Activated CD4-positive, alpha-beta memory T cell treated with anti-CD3 and anti-CD28 coated beads for 36 hours (primary cell): ENCODE measurements at regions not wholly inside any gene's neighbourhood (a gene's known extent, or its start where the extent isn't known, plus 50 kb on each side); places are given as distances from the start of the nearest gene placed in this dataset.

ENCODE experiments used
- CTCF ChIA-PET: fragments of 350-600 bp; sonication (Branson Sonifier 250); formaldehyde crosslinking; loops from one replicate; lab custom pipeline; 2021; ENCODE audit warnings: antibody characterized with exemption, inconsistent platforms; lab: Charles Lee
- POLR2A ChIA-PET: fragments of 350-600 bp; sonication (Branson Sonifier 250); formaldehyde crosslinking; loops from one replicate; lab custom pipeline; 2021; ENCODE audit warnings: antibody characterized with exemption; lab: Charles Lee
- DNase-seq: peaks from one replicate; pipeline ENCODE4 v3.0.0-alpha.2; 2020
- H3K27ac Mint-ChIP-seq: one replicate; pipeline ENCODE4 v1.8.0; 2021; ENCODE audit warnings: mixed read lengths
- H3K27me3 Mint-ChIP-seq: one replicate; pipeline ENCODE4 v1.8.0; 2021; ENCODE audit warnings: mixed read lengths
- H3K36me3 Mint-ChIP-seq: one replicate; pipeline ENCODE4 v1.8.0; 2021; ENCODE audit warnings: mixed read lengths
- H3K4me1 Mint-ChIP-seq: one replicate; pipeline ENCODE4 v1.8.0; 2021; ENCODE audit warnings: low read depth, mixed read lengths
- H3K4me3 Mint-ChIP-seq: one replicate; pipeline ENCODE4 v1.8.0; 2021; ENCODE audit warnings: mild to moderate bottlenecking, mixed read lengths
- H3K9me3 Mint-ChIP-seq: one replicate; pipeline ENCODE4 v1.8.0; 2021; ENCODE audit warnings: mixed read lengths
- intact Hi-C: fragments of 100-400 bp; cut with micrococcal nuclease; formaldehyde crosslinking; loops from one replicate; pipeline ENCODE4 v1.15.1; 2023

DNA sequence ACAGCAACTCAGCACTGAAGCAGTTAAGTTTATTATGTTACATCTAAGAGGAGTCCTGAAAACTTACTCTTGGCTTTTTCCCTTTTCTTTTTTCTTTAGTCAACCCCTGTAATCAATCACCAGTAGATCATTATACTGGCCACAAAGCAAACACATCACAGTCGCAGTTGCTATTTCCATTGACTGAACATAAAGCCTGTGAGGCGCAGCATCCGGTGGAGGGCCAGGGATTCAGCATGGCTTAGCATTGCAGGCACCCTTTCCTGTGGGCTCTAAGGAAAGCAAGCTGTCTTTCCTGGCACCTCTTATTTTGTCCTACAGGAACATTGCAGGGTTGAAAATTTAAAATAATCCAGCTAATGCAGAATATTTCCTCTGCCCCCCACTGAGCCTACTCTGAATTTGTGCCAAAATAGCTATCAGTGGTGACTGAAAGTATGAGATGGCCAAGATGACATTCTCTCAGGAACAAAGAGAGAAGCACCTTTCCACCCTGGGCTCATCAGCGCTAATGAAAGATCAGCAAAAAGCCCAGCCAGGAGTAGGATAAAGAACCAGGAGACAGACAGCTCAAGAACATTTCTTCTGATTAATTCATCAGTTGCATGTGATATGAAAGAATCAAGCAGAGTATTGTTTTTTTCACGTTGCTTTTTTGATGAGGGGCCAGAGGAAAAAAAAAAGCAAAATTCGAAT, 85.3 kb upstream of the SULT1C3 start:
- Mint-ChIP-seq H3K9me3 (no peaks in the 10 kb centered on the region), H3K4me1 (no peaks in the 10 kb centered on the region), H3K4me3 (no peak overlapping the region), H3K36me3 (no peaks in the 10 kb centered on the region), H3K27me3 (no peaks in the 10 kb centered on the region), H3K27ac (no peak overlapping the region)
- ChIA-PET CTCF (no interaction called here), POLR2A (no interaction called here)
- intact Hi-C loops = no loop called here
- DNase-seq = no peak

- intact Hi-C loops = no loop called here
- no peak for DNase-seq
- H3K27me3 Mint-ChIP-seq = peaks cover 4% of the 10 kb centered on the region
- H3K36me3 Mint-ChIP-seq = no peaks in the 10 kb centered on the region
- H3K4me3 Mint-ChIP-seq = no peak overlapping the region
- POLR2A ChIA-PET = no interaction called here
- no peak overlapping the region for H3K27ac Mint-ChIP-seq
- no peaks in the 10 kb centered on the region for H3K9me3 Mint-ChIP-seq
- no peaks in the 10 kb centered on the region for H3K4me1 Mint-ChIP-seq
- CTCF ChIA-PET = no interaction called here
Measured at GRCh38 chr2:108161298-108161697, 78.5 kb upstream of the SULT1C3 start.

DNA sequence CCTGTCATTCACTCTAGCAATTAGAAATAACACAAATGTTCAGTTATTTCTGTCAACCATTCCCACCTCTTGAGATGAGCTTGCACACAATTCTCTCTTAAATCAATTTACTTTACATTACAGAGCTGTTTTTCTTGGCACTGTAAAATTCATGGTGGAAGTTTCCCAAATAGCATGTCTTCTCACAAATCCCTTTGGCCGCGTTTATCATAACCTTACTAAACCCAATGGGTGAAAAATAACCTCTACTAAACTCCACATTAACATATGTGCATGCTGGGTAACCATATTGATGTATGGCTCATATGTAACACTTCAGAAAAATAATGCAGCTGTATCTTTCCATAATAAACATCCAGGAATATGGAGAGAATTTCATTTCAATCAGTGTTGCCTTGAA, 75.5 kb upstream of the SULT1C3 start:
- DNase-seq = no peak
- intact Hi-C loops = no loop called here
- no peak overlapping the region for H3K4me3 Mint-ChIP-seq
- H3K36me3 Mint-ChIP-seq = no peaks in the 10 kb centered on the region
- CTCF ChIA-PET = no interaction called here
- no peaks in the 10 kb centered on the region for H3K9me3 Mint-ChIP-seq
- POLR2A ChIA-PET = no interaction called here
- H3K4me1 Mint-ChIP-seq = no peaks in the 10 kb centered on the region
- H3K27ac Mint-ChIP-seq = no peak overlapping the region
- H3K27me3 Mint-ChIP-seq = peaks cover 6% of the 10 kb centered on the region

DNA sequence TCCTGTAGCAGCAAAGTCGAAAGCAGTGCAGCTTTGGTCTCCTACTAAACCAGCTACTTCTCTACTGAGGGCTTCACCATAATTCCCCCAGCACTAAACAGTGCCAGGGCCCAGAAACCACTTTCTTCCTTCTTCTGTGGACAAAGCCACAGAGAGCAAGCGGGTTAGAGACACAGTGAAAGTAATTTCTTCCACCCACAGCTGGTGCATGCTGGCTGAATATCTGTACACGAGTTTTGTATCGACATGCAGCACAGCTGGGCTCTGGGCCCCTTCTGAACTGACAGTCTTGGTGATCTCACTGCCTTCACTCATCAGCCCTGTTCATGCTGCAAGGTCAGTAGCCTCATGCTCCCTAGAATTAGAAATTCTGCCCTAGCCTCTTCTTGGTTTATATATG, 74.0 kb upstream of the SULT1C3 start:
- no peaks in the 10 kb centered on the region for H3K9me3 Mint-ChIP-seq
- DNase-seq = no peak
- H3K27me3 Mint-ChIP-seq = peaks cover 6% of the 10 kb centered on the region
- no peaks in the 10 kb centered on the region for H3K4me1 Mint-ChIP-seq
- no peaks in the 10 kb centered on the region for H3K36me3 Mint-ChIP-seq
- ChIA-PET CTCF (no interaction called here), POLR2A (no interaction called here)
- H3K27ac Mint-ChIP-seq = no peak overlapping the region
- intact Hi-C loops = no loop called here
- no peak overlapping the region for H3K4me3 Mint-ChIP-seq

DNA sequence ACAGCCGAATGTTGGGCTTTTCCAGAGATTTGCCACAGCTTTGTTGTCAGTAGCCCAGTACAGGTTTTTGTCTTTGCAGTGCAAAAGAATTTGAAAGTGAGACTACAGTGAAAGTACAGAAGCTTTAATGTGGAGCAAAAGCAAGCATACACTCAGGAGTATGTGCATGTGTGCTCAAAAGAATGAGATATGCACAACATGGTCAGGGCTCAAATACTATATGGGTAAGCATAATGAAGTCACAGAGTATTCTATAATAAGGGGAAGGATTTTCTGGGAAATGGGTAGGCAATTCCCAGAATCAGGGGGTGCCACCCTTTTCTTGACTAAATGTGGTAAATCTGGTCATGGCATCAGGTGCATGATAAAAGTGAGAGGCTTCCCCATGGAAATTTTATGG, 72.1 kb upstream of the SULT1C3 start:
- ChIA-PET POLR2A (no interaction called here), CTCF (no interaction called here)
- intact Hi-C loops = no loop called here
- Mint-ChIP-seq H3K27ac (no peak overlapping the region), H3K27me3 (peaks cover 6% of the 10 kb centered on the region), H3K9me3 (no peaks in the 10 kb centered on the region), H3K36me3 (no peaks in the 10 kb centered on the region), H3K4me1 (no peaks in the 10 kb centered on the region), H3K4me3 (no peak overlapping the region)
- no peak for DNase-seq

DNA sequence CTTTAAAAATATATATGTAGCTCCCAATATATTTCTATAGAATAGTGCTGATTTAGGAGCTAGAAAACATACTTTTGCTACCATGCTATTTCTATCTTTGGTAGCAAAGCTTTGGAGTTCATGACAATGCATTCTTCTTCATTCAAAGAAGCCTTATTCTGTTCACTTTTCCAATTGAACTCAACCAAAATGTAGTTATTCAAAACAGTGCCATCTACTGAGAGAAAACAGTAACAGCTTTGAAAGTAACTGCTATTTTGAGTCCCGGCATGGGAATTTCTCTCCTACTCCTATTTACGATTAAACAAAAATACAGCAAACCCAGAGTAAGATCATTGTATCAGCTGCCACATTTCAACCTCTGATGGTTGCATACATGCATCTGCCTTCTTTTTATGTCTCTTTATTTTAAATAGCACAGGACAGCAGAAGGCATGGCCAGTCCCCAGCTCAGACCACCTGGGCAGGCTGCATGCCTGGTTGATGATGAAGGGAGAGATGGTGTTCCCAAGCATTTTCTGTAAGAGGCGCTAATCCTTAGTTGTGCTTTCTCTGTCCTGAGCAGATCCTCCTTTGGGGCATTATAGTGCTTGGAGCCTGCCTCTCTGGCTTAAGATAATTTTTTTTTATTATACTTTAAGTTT, 69.7 kb upstream of the SULT1C3 start:
- no peak overlapping the region for H3K27ac Mint-ChIP-seq
- intact Hi-C loops = no loop called here
- H3K4me1 Mint-ChIP-seq = no peaks in the 10 kb centered on the region
- no peaks in the 10 kb centered on the region for H3K9me3 Mint-ChIP-seq
- DNase-seq = no peak
- POLR2A ChIA-PET = no interaction called here
- no peaks in the 10 kb centered on the region for H3K36me3 Mint-ChIP-seq
- no peak overlapping the region for H3K4me3 Mint-ChIP-seq
- H3K27me3 Mint-ChIP-seq = peaks cover 2% of the 10 kb centered on the region
- CTCF ChIA-PET = interaction anchor here (0.8 to 1.4 kb wide), 4 partner anchors 10 to 414 kb away, joined by 3 to 4 read pairs (median 4); no protein-coding TSS in a partner anchor

DNA sequence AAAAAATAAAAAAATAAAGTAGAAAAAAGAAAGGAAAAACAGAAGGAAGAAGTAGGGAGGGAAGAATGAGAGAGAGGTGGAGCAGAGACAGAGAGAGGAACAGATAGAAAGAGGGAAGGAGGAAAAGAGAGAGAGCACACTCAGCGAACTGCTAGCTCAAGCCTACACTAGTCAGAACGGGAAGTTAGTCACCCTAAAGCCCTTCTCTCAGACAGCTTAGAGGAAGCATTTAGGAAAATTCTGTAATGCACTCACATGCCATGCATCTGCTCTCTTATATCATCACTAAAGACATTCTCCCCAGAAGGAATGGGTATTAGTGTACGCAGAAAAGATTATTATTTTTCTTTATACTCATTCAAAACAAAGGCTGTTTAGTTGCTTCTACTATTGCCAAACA, 68.1 kb upstream of the SULT1C3 start:
- Mint-ChIP-seq H3K4me3 (no peak overlapping the region), H3K27ac (no peak overlapping the region), H3K9me3 (no peaks in the 10 kb centered on the region), H3K27me3 (peaks cover 2% of the 10 kb centered on the region), H3K36me3 (no peaks in the 10 kb centered on the region), H3K4me1 (no peaks in the 10 kb centered on the region)
- intact Hi-C loops = no loop called here
- no peak for DNase-seq
- ChIA-PET CTCF (interaction anchor here (0.8 kb wide), 1 partner anchor 62 kb away, joined by 3 read pairs; no protein-coding TSS in a partner anchor), POLR2A (no interaction called here)

- H3K36me3 Mint-ChIP-seq = no peaks in the 10 kb centered on the region
- no peak overlapping the region for H3K4me3 Mint-ChIP-seq
Measured at GRCh38 chr2:108182489-108182888, 57.3 kb upstream of the SULT1C3 start.

GRCh38 chr2:108184419-108184818, 55.3 kb upstream of the SULT1C3 start:
- no peak overlapping the region for H3K4me3 Mint-ChIP-seq
- no peaks in the 10 kb centered on the region for H3K9me3 Mint-ChIP-seq
- ChIA-PET CTCF (no interaction called here), POLR2A (no interaction called here)
- H3K27ac Mint-ChIP-seq = no peak overlapping the region
- no peak for DNase-seq
- no peaks in the 10 kb centered on the region for H3K36me3 Mint-ChIP-seq
- intact Hi-C loops = loop anchor here (5.0 kb wide), 1 partner anchor 398 kb away; no protein-coding TSS in a partner anchor
- no peaks in the 10 kb centered on the region for H3K4me1 Mint-ChIP-seq
- peaks cover 3% of the 10 kb centered on the region for H3K27me3 Mint-ChIP-seq

More at GRCh38 chr2:108182489-108182888, 57.3 kb upstream of the SULT1C3 start:
- no peak overlapping the region for H3K27ac Mint-ChIP-seq
- ChIA-PET POLR2A (no interaction called here), CTCF (no interaction called here)
- H3K9me3 Mint-ChIP-seq = no peaks in the 10 kb centered on the region
- intact Hi-C loops = loop anchor here (5.0 kb wide), 1 partner anchor 400 kb away; no protein-coding TSS in a partner anchor
- H3K27me3 Mint-ChIP-seq = peaks cover 3% of the 10 kb centered on the region
- no peaks in the 10 kb centered on the region for H3K4me1 Mint-ChIP-seq
- DNase-seq = peak; percentile 10

- DNase-seq = no peak
- ChIA-PET POLR2A (no interaction called here), CTCF (no interaction called here)
- intact Hi-C loops = no loop called here
- Mint-ChIP-seq H3K27me3 (peaks cover 6% of the 10 kb centered on the region), H3K4me3 (no peak overlapping the region), H3K9me3 (no peaks in the 10 kb centered on the region), H3K27ac (no peak overlapping the region), H3K36me3 (no peaks in the 10 kb centered on the region), H3K4me1 (no peaks in the 10 kb centered on the region)
Measured at GRCh38 chr2:108189316-108189715, 50.5 kb upstream of the SULT1C3 start.
